Astrocyte (in vitro differentiated cells and primary cell): ENCODE measurements at regions not wholly inside any gene's neighbourhood (a gene's known extent, or its start where the extent isn't known, plus 50 kb on each side); places are given as distances from the start of the nearest gene placed in this dataset.

ENCODE experiments used
- DNase-seq: peaks from one replicate; pipeline ENCODE4 v3.0.0-alpha.2; 2010; ENCODE audit warnings: low read depth
- FAIRE-seq: peaks from 2 replicates; lab custom pipeline; 2011; peaks lifted over from hg19 to GRCh38; lab: Jason Lieb, UNC
- H2AFZ ChIP-seq: 2 replicates; pipeline ENCODE4 v1.6.0; 2012; ENCODE audit warnings: low read depth, low read length, inconsistent platforms
- H3K27ac ChIP-seq: 2 replicates; pipeline ENCODE4 v1.5.1; 2011; ENCODE audit warnings: low read depth, low read length, inconsistent platforms
- H3K27me3 ChIP-seq: 2 replicates; pipeline ENCODE4 v1.6.0; 2011; ENCODE audit warnings: low read length, inconsistent platforms; ENCODE audit not compliant: insufficient read depth
- H3K36me3 ChIP-seq: 2 replicates; pipeline ENCODE4 v1.5.1; 2011; ENCODE audit warnings: low read length, inconsistent platforms; ENCODE audit not compliant: insufficient read depth
- H3K4me1 ChIP-seq: 2 replicates; pipeline ENCODE4 v1.5.1; 2011; ENCODE audit warnings: low read length, inconsistent platforms; ENCODE audit not compliant: insufficient read depth
- H3K4me2 ChIP-seq: 2 replicates; pipeline ENCODE4 v1.6.0; 2012; ENCODE audit warnings: low read length, inconsistent platforms
- H3K4me3 ChIP-seq: 2 replicates; pipeline ENCODE4 v1.5.1; 2011; ENCODE audit warnings: low read depth, mild to moderate bottlenecking, low read length, inconsistent platforms; ENCODE audit not compliant: insufficient read depth
- H3K79me2 ChIP-seq: 2 replicates; pipeline ENCODE4 v1.6.0; 2012; ENCODE audit warnings: mild to moderate bottlenecking, low read length, inconsistent platforms; ENCODE audit not compliant: insufficient read depth
- H3K9ac ChIP-seq: 2 replicates; pipeline ENCODE4 v1.6.0; 2012; ENCODE audit warnings: mild to moderate bottlenecking, low read length, inconsistent platforms
- H3K9me3 ChIP-seq: 2 replicates; pipeline ENCODE4 v1.5.1; 2012; ENCODE audit warnings: low read depth, mild to moderate bottlenecking, low read length, inconsistent platforms; ENCODE audit not compliant: insufficient read depth
- H4K20me1 ChIP-seq: 2 replicates; pipeline ENCODE4 v1.6.0; 2012; ENCODE audit warnings: low read length, inconsistent platforms; ENCODE audit not compliant: insufficient read depth
- H3K27ac Mint-ChIP-seq: one replicate; pipeline ENCODE4 v1.8.0; 2021; ENCODE audit warnings: mild to moderate bottlenecking, mixed read lengths; ENCODE audit not compliant: unreplicated experiment
- H3K27me3 Mint-ChIP-seq: one replicate; pipeline ENCODE4 v1.8.0; 2021; ENCODE audit warnings: low read depth, mixed read lengths; ENCODE audit not compliant: unreplicated experiment
- H3K36me3 Mint-ChIP-seq: one replicate; pipeline ENCODE4 v1.8.0; 2021; ENCODE audit warnings: low read depth, mixed read lengths; ENCODE audit not compliant: unreplicated experiment
- H3K4me1 Mint-ChIP-seq: one replicate; pipeline ENCODE4 v1.8.0; 2021; ENCODE audit warnings: low read depth, mixed read lengths; ENCODE audit not compliant: unreplicated experiment
- H3K4me3 Mint-ChIP-seq: one replicate; pipeline ENCODE4 v1.8.0; 2021; ENCODE audit warnings: mild to moderate bottlenecking, moderate library complexity, mixed read lengths; ENCODE audit not compliant: unreplicated experiment
- H3K9me3 Mint-ChIP-seq: one replicate; pipeline ENCODE4 v1.8.0; 2021; ENCODE audit warnings: mild to moderate bottlenecking, mixed read lengths; ENCODE audit not compliant: unreplicated experiment
- CTCF ChIP-seq: IDR thresholded peaks from 2 replicates; pipeline ENCODE4 v1.5.1; 2011; ENCODE audit warnings: low read depth, mild to moderate bottlenecking, inconsistent platforms, low read length, moderate library complexity; ENCODE audit not compliant: insufficient read depth
- EZH2 ChIP-seq: IDR thresholded peaks from 2 replicates; pipeline ENCODE4 v1.6.1; 2012; ENCODE audit warnings: mild to moderate bottlenecking, low read length, inconsistent platforms; ENCODE audit not compliant: insufficient read depth

- FAIRE-seq (no peak), DNase-seq (no peak)
- no peaks in the 10 kb centered on the region for H3K9me3 ChIP-seq
- H3K9ac ChIP-seq, result no peak overlapping the region
- TF ChIP-seq EZH2, result no peak
- no peak for TF ChIP-seq CTCF
- peak overlapping the region; percentile 93 for H3K27ac ChIP-seq
- H2AFZ ChIP-seq, result peak overlapping the region; percentile 22
- H4K20me1 ChIP-seq, result no peaks in the 10 kb centered on the region
- Mint-ChIP-seq H3K27ac (peak overlapping the region; percentile 92), H3K9me3 (peaks cover 3% of the 10 kb centered on the region), H3K4me3 (no peak overlapping the region), H3K4me1 (peaks cover 33% of the 10 kb centered on the region), H3K36me3 (peaks cover 2% of the 10 kb centered on the region), H3K27me3 (no peaks in the 10 kb centered on the region)
- H3K4me1 ChIP-seq, result peaks cover 17% of the 10 kb centered on the region
- H3K79me2 ChIP-seq, result no peaks in the 10 kb centered on the region
- H3K36me3 ChIP-seq, result no peaks in the 10 kb centered on the region
- no peak overlapping the region for H3K4me2 ChIP-seq
- H3K27me3 ChIP-seq, result no peaks in the 10 kb centered on the region
- H3K4me3 ChIP-seq, result no peak overlapping the region
Measured at GRCh38 chr18:67358947-67359346, 157.6 kb downstream of the DSEL start.

- peaks cover 8% of the 10 kb centered on the region for H3K4me1 Mint-ChIP-seq
- H3K9me3 ChIP-seq, result no peaks in the 10 kb centered on the region
- H3K36me3 Mint-ChIP-seq, result peaks cover 2% of the 10 kb centered on the region
- H3K4me3 ChIP-seq, result no peak overlapping the region
- no peak overlapping the region for H3K4me2 ChIP-seq
- DNase-seq, result no peak
- H3K9me3 Mint-ChIP-seq, result peaks cover 3% of the 10 kb centered on the region
- no peaks in the 10 kb centered on the region for H3K36me3 ChIP-seq
- TF ChIP-seq EZH2 (no peak), CTCF (no peak)
- H3K4me1 ChIP-seq, result peaks cover 6% of the 10 kb centered on the region
- no peak overlapping the region for H3K27ac Mint-ChIP-seq
- H3K27me3 Mint-ChIP-seq, result no peaks in the 10 kb centered on the region
- H3K4me3 Mint-ChIP-seq, result no peak overlapping the region
- no peaks in the 10 kb centered on the region for H4K20me1 ChIP-seq
- H3K27me3 ChIP-seq, result no peaks in the 10 kb centered on the region
- no peak overlapping the region for H2AFZ ChIP-seq
- no peak overlapping the region for H3K27ac ChIP-seq
- H3K79me2 ChIP-seq, result no peaks in the 10 kb centered on the region
- H3K9ac ChIP-seq, result no peak overlapping the region
- FAIRE-seq, result no peak
Measured at GRCh38 chr18:67354692-67355091, 161.8 kb downstream of the DSEL start.

GRCh38 chr18:67354091-67354490 lies 162.4 kb downstream of the DSEL start:
- no peaks in the 10 kb centered on the region for H3K4me1 ChIP-seq
- Mint-ChIP-seq H3K9me3 (peaks cover 3% of the 10 kb centered on the region), H3K4me3 (no peak overlapping the region), H3K4me1 (peaks cover 3% of the 10 kb centered on the region), H3K36me3 (peaks cover 2% of the 10 kb centered on the region), H3K27me3 (no peaks in the 10 kb centered on the region), H3K27ac (no peak overlapping the region)
- TF ChIP-seq CTCF (no peak), EZH2 (no peak)
- no peaks in the 10 kb centered on the region for H3K27me3 ChIP-seq
- no peaks in the 10 kb centered on the region for H3K36me3 ChIP-seq
- no peak overlapping the region for H3K4me3 ChIP-seq
- H3K9me3 ChIP-seq, result no peaks in the 10 kb centered on the region
- no peak overlapping the region for H2AFZ ChIP-seq
- no peak overlapping the region for H3K9ac ChIP-seq
- no peak overlapping the region for H3K4me2 ChIP-seq
- H4K20me1 ChIP-seq, result no peaks in the 10 kb centered on the region
- DNase-seq, result no peak
- H3K79me2 ChIP-seq, result no peaks in the 10 kb centered on the region
- FAIRE-seq, result peak; percentile 26
- no peak overlapping the region for H3K27ac ChIP-seq
